PC-9 (cell line): ENCODE measurements at regions not wholly inside any gene's neighbourhood (a gene's known extent, or its start where the extent isn't known, plus 50 kb on each side); places are given as distances from the start of the nearest gene placed in this dataset.

Source experiments
- BruUV-seq: library from RNA; stranded (reverse); fragments of 400-500 nt; replicated peaks from 2 replicates; lab custom pipeline; 2021; lab: Mats Ljungman, UMichigan
- CTCF ChIA-PET: fragments of 300-600 bp; sonication (Branson Sonifier 250); formaldehyde crosslinking; loops from one replicate; lab custom pipeline; 2022; ENCODE audit warnings: antibody characterized with exemption; lab: Charles Lee
- POLR2A ChIA-PET: fragments of 300-600 bp; sonication (Branson Sonifier 250); formaldehyde crosslinking; loops from one replicate; lab custom pipeline; 2022; ENCODE audit warnings: antibody characterized with exemption; ENCODE audit not compliant: unreplicated experiment; lab: Charles Lee
- DNase-seq, 2 experiments: peaks; one replicate each; pipeline versions ENCODE4 v3.0.0 to v3.0.0-alpha.2; 2015 to 2022; ENCODE audit warnings: mixed read lengths in 1 of 2
- H2AFZ ChIP-seq: fragments of 200-600 bp; sonication (generic); 2 replicates; pipeline ENCODE4 v1.8.1; 2017; ENCODE audit warnings: antibody characterized with exemption
- H3F3A ChIP-seq: fragments of 200-600 bp; sonication (generic); 2 replicates; pipeline ENCODE4 v1.8.1; 2017; ENCODE audit warnings: antibody characterized with exemption, mild to moderate bottlenecking, low read depth; ENCODE audit not compliant: insufficient read depth
- H3K27ac ChIP-seq: fragments of 200-600 bp; sonication (generic); 2 replicates; pipeline ENCODE4 v1.6.1; 2016; ENCODE audit warnings: mixed run types
- H3K27me3 ChIP-seq: fragments of 200-600 bp; sonication (generic); 2 replicates; pipeline ENCODE4 v1.6.1; 2016; ENCODE audit warnings: low read depth, mixed run types; ENCODE audit not compliant: insufficient read depth
- H3K36me3 ChIP-seq: fragments of 200-600 bp; sonication (generic); 2 replicates; pipeline ENCODE4 v1.6.1; 2016; ENCODE audit warnings: low read depth, mixed run types
- H3K4me1 ChIP-seq: fragments of 200-600 bp; sonication (generic); replicated peaks from 2 replicates; pipeline ENCODE4 v1.6.1; 2016; ENCODE audit warnings: mixed run types; ENCODE audit not compliant: insufficient read depth
- H3K4me2 ChIP-seq: fragments of 200-600 bp; sonication (generic); 2 replicates; pipeline ENCODE4 v1.6.1; 2017; ENCODE audit warnings: mixed run types
- H3K4me3 ChIP-seq: fragments of 200-600 bp; sonication (generic); 2 replicates; pipeline ENCODE4 v1.6.1; 2016; ENCODE audit warnings: mixed run types
- H3K79me2 ChIP-seq: fragments of 200-600 bp; sonication (generic); 2 replicates; pipeline ENCODE4 v1.6.1; 2017; ENCODE audit warnings: low read depth, mixed run types
- H3K9me2 ChIP-seq: fragments of 200-600 bp; sonication (generic); 2 replicates; pipeline ENCODE4 v1.8.1; 2017; ENCODE audit warnings: mild to moderate bottlenecking; ENCODE audit not compliant: insufficient read depth
- H3K9me3 ChIP-seq: fragments of 200-600 bp; sonication (generic); 2 replicates; pipeline ENCODE4 v1.8.1; 2016; ENCODE audit warnings: low read depth; ENCODE audit not compliant: insufficient read depth
- H4K20me1 ChIP-seq: fragments of 200-600 bp; sonication (generic); 2 replicates; pipeline ENCODE4 v1.8.1; 2017; ENCODE audit not compliant: insufficient read depth
- CTCF ChIP-seq: fragments of 200-600 bp; sonication (generic); conservative IDR thresholded peaks from 2 replicates; pipeline ENCODE4 v1.6.1; 2017; ENCODE audit warnings: mixed run types, antibody characterized with exemption, mild to moderate bottlenecking, moderate library complexity
- EZH2 ChIP-seq: fragments of 200-600 bp; sonication (generic); IDR thresholded peaks from 2 replicates; pipeline ENCODE4 v1.8.0; 2017; ENCODE audit warnings: antibody characterized with exemption, low read depth
- intact Hi-C: fragments of 100-400 bp; cut with micrococcal nuclease; formaldehyde crosslinking; loops from one replicate; pipeline ENCODE4 v1.10.0; 2022; ENCODE audit not compliant: unreplicated experiment

GRCh38 chr20:23207826-23208540, 121.9 kb upstream of the CD93 start:
- ChIA-PET POLR2A (no interaction called here), CTCF (no interaction called here)
- peaks cover 14% of the 10 kb centered on the region for H3K4me1 ChIP-seq
- no TSS peak for BruUV-seq
- H2AFZ ChIP-seq: no peak overlapping the region
- H3K4me3 ChIP-seq: no peak overlapping the region
- H3K27me3 ChIP-seq: no peaks in the 10 kb centered on the region
- intact Hi-C loops: loop anchor here (10.0 kb wide), 1 partner anchor 873 kb away; no protein-coding TSS in a partner anchor
- no peaks in the 10 kb centered on the region for H4K20me1 ChIP-seq
- H3K9me3 ChIP-seq: no peaks in the 10 kb centered on the region
- peaks cover 11% of the 10 kb centered on the region for H3F3A ChIP-seq
- no peaks in the 10 kb centered on the region for H3K79me2 ChIP-seq
- no peak for DNase-seq
- H3K27ac ChIP-seq: no peak overlapping the region
- H3K36me3 ChIP-seq: no peaks in the 10 kb centered on the region
- TF ChIP-seq CTCF (no peak), EZH2 (no peak)
- no peak overlapping the region for H3K4me2 ChIP-seq
- no peaks in the 10 kb centered on the region for H3K9me2 ChIP-seq

GRCh38 chr20:23206995-23207394, 120.9 kb upstream of the CD93 start:
- H3K4me2 ChIP-seq: no peak overlapping the region
- no peaks in the 10 kb centered on the region for H3K9me3 ChIP-seq
- no peaks in the 10 kb centered on the region for H3K9me2 ChIP-seq
- H3F3A ChIP-seq: peaks cover 2% of the 10 kb centered on the region
- no TSS peak for BruUV-seq
- ChIA-PET POLR2A (no interaction called here), CTCF (no interaction called here)
- no peak overlapping the region for H3K27ac ChIP-seq
- no peak overlapping the region for H2AFZ ChIP-seq
- H3K36me3 ChIP-seq: no peaks in the 10 kb centered on the region
- peaks cover 5% of the 10 kb centered on the region for H3K4me1 ChIP-seq
- intact Hi-C loops: loop anchor here (10.0 kb wide), 1 partner anchor 872 kb away; no protein-coding TSS in a partner anchor
- no peak for DNase-seq
- no peaks in the 10 kb centered on the region for H3K79me2 ChIP-seq
- no peak for TF ChIP-seq CTCF
- TF ChIP-seq EZH2: no peak
- no peak overlapping the region for H3K4me3 ChIP-seq
- no peaks in the 10 kb centered on the region for H4K20me1 ChIP-seq
- H3K27me3 ChIP-seq: no peaks in the 10 kb centered on the region

- no peaks in the 10 kb centered on the region for H3K36me3 ChIP-seq
- CTCF ChIA-PET: no interaction called here
- no peak overlapping the region for H2AFZ ChIP-seq
- DNase-seq: no peak
- H3K4me1 ChIP-seq: no peaks in the 10 kb centered on the region
- no peaks in the 10 kb centered on the region for H3F3A ChIP-seq
- POLR2A ChIA-PET: no interaction called here
- intact Hi-C loops: loop anchor here (10.0 kb wide), 1 partner anchor 871 kb away; no protein-coding TSS in a partner anchor
- no peak overlapping the region for H3K27ac ChIP-seq
- H3K9me2 ChIP-seq: no peaks in the 10 kb centered on the region
- H3K79me2 ChIP-seq: no peaks in the 10 kb centered on the region
- TF ChIP-seq EZH2 (no peak), CTCF (no peak)
- H3K4me2 ChIP-seq: no peak overlapping the region
- no peaks in the 10 kb centered on the region for H3K27me3 ChIP-seq
- no peaks in the 10 kb centered on the region for H4K20me1 ChIP-seq
- H3K9me3 ChIP-seq: no peaks in the 10 kb centered on the region
- H3K4me3 ChIP-seq: no peak overlapping the region
- no TSS peak for BruUV-seq
These were observed 119.9 kb upstream of the CD93 start for GRCh38 chr20:23206061-23206460.
